SK-N-SH (cell line): ENCODE measurements at regions not wholly inside any gene's neighbourhood (a gene's known extent, or its start where the extent isn't known, plus 50 kb on each side); places are given as distances from the start of the nearest gene placed in this dataset.

Source experiments
- CHD2 ChIP-seq: fragments of 150-350 bp; IDR thresholded peaks from 2 replicates; pipeline ENCODE4 v1.6.1; 2018; ENCODE audit warnings: low read length; ENCODE audit not compliant: partially characterized antibody
- EP300 ChIP-seq, 2 experiments: IDR thresholded peaks; 2 replicates each; pipeline versions ENCODE4 v1.4.0 to v1.6.1; 2012; ENCODE audit warnings: borderline replicate concordance in 1 of 2, low read depth in 1 of 2, low read length in 1 of 2
- FOXM1 ChIP-seq: IDR thresholded peaks from 2 replicates; pipeline ENCODE4 v1.4.0; 2012; ENCODE audit warnings: low read depth, mild to moderate bottlenecking
- RCOR1 ChIP-seq: fragments of 150-350 bp; IDR thresholded peaks from 2 replicates; pipeline ENCODE4 v1.6.1; 2017; ENCODE audit warnings: antibody characterized with exemption, low read length
- RFX5 ChIP-seq: IDR thresholded peaks from 2 replicates; pipeline ENCODE4 v1.6.1; 2012; ENCODE audit warnings: mild to moderate bottlenecking, improper control_type of control experiment, low read length
- TAF1 ChIP-seq: IDR thresholded peaks from 2 replicates; pipeline ENCODE4 v1.6.1; 2012; ENCODE audit warnings: low read depth, mild to moderate bottlenecking, low read length, moderate library complexity, borderline replicate concordance
- TF ChIP-seq, protein P1 (sequence below): fragments of 200-600 bp; sonication (generic); IDR thresholded peaks from 2 replicates; pipeline ENCODE4 v1.6.1; 2017; ENCODE audit warnings: antibody characterized with exemption, mild to moderate bottlenecking, moderate library complexity
- TF ChIP-seq, protein P2 (sequence below): IDR thresholded peaks from 2 replicates; pipeline ENCODE4 v1.4.0; 2012; ENCODE audit warnings: low read depth, borderline replicate concordance

DNA sequence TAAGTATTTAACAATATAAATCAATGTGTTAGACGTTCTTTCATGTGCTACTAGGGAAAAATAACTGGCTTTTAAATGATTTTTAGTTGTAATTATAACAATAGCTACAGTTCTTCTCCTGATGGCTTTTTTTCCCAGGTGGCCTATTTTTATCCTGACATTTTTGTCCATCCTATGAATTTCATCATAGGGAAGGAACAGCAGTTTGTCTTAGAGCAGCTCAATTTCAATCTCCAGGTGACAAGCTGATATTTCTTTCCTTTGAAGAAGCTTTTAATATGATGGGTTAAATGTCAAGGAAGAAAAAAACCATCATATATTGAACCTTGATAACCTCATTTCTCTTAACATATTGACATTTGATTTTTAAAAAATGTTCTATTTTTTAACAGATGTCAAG lies 163.0 kb upstream of the AGA start:
- TF ChIP-seq, protein P1, sequence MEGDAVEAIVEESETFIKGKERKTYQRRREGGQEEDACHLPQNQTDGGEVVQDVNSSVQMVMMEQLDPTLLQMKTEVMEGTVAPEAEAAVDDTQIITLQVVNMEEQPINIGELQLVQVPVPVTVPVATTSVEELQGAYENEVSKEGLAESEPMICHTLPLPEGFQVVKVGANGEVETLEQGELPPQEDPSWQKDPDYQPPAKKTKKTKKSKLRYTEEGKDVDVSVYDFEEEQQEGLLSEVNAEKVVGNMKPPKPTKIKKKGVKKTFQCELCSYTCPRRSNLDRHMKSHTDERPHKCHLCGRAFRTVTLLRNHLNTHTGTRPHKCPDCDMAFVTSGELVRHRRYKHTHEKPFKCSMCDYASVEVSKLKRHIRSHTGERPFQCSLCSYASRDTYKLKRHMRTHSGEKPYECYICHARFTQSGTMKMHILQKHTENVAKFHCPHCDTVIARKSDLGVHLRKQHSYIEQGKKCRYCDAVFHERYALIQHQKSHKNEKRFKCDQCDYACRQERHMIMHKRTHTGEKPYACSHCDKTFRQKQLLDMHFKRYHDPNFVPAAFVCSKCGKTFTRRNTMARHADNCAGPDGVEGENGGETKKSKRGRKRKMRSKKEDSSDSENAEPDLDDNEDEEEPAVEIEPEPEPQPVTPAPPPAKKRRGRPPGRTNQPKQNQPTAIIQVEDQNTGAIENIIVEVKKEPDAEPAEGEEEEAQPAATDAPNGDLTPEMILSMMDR, result no peak
- TF ChIP-seq EP300 (IDR thresholded peaks at IDR 0.05; ENCODE audit: borderline replicate concordance in 1 of 2, low read depth in 1 of 2, low read length in 1 of 2) (no peak), CHD2 (no peak), RCOR1 (no peak), FOXM1 (no peak), RFX5 (no peak), TAF1 (no peak)
- TF ChIP-seq, protein P2, sequence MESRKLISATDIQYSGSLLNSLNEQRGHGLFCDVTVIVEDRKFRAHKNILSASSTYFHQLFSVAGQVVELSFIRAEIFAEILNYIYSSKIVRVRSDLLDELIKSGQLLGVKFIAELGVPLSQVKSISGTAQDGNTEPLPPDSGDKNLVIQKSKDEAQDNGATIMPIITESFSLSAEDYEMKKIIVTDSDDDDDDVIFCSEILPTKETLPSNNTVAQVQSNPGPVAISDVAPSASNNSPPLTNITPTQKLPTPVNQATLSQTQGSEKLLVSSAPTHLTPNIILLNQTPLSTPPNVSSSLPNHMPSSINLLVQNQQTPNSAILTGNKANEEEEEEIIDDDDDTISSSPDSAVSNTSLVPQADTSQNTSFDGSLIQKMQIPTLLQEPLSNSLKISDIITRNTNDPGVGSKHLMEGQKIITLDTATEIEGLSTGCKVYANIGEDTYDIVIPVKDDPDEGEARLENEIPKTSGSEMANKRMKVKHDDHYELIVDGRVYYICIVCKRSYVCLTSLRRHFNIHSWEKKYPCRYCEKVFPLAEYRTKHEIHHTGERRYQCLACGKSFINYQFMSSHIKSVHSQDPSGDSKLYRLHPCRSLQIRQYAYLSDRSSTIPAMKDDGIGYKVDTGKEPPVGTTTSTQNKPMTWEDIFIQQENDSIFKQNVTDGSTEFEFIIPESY, result no peak
